NCI-H2107 (cell line): ENCODE measurements at regions not wholly inside any gene's neighbourhood (a gene's known extent, or its start where the extent isn't known, plus 50 kb on each side); places are given as distances from the start of the nearest gene placed in this dataset.

Experiments
- DNase-seq: peaks from one replicate; lab custom pipeline; 2025; lab: John Stamatoyannopoulos, UW

- DNase-seq: no peak
Observed at GRCh38 chr9:79201636-79202035, 370.1 kb upstream of the TLE4 start.

GRCh38 chr9:79208791-79209396 is 362.9 kb upstream of the TLE4 start:
- DNase-seq: no peak

GRCh38 chr9:79210541-79211243 is 361.1 kb upstream of the TLE4 start:
- DNase-seq: no peak

- DNase-seq: no peak
Observed at GRCh38 chr9:79213417-79214125, 358.2 kb upstream of the TLE4 start.

GRCh38 chr9:79215821-79216220 is 355.9 kb upstream of the TLE4 start:
- DNase-seq: no peak

GRCh38 chr9:79220251-79220650 is 351.5 kb upstream of the TLE4 start:
- DNase-seq: no peak

- DNase-seq: no peak
Observed at GRCh38 chr9:79220666-79221065, 351.1 kb upstream of the TLE4 start.

- DNase-seq: no peak
Observed at GRCh38 chr9:79221084-79221483, 350.7 kb upstream of the TLE4 start.

GRCh38 chr9:79222483-79222882 is 349.3 kb upstream of the TLE4 start:
- no peak for DNase-seq

- DNase-seq: no peak
Observed at GRCh38 chr9:79224672-79225433, 346.9 kb upstream of the TLE4 start.

GRCh38 chr9:79233542-79233941 is 338.2 kb upstream of the TLE4 start:
- DNase-seq: no peak

GRCh38 chr9:79236466-79236865 is 335.3 kb upstream of the TLE4 start:
- DNase-seq: no peak

- DNase-seq: no peak
Observed at GRCh38 chr9:79237861-79238260, 333.9 kb upstream of the TLE4 start.

GRCh38 chr9:79240774-79241173 is 331.0 kb upstream of the TLE4 start:
- no peak for DNase-seq

GRCh38 chr9:79242489-79242888 is 329.3 kb upstream of the TLE4 start:
- DNase-seq: no peak

GRCh38 chr9:79246170-79246569 is 325.6 kb upstream of the TLE4 start:
- DNase-seq: no peak

- no peak for DNase-seq
Observed at GRCh38 chr9:79247021-79247420, 324.7 kb upstream of the TLE4 start.

- DNase-seq: no peak
Observed at GRCh38 chr9:79250806-79251205, 321.0 kb upstream of the TLE4 start.

GRCh38 chr9:79254900-79255650 is 316.7 kb upstream of the TLE4 start:
- no peak for DNase-seq

- no peak for DNase-seq
Observed at GRCh38 chr9:79255651-79256260, 316.0 kb upstream of the TLE4 start.

GRCh38 chr9:79256691-79257213 is 315.0 kb upstream of the TLE4 start:
- peak; percentile 81 for DNase-seq
